GM19025 (cell line): ENCODE measurements at regions not wholly inside any gene's neighbourhood (a gene's known extent, or its start where the extent isn't known, plus 50 kb on each side); places are given as distances from the start of the nearest gene placed in this dataset.
"Not testable (repeated sequence)": the region's sequence is repeated elsewhere in the genome, so short reads cannot be mapped to it uniquely, and the experiment has no call there.

Source experiments
- ATAC-seq: cut with Tn5 transposase; IDR thresholded peaks from one replicate; pipeline ENCODE4 v1.9.1; 2021; ENCODE audit warnings: mild to moderate bottlenecking, low read depth, moderate library complexity; ENCODE audit not compliant: unreplicated experiment

DNA sequence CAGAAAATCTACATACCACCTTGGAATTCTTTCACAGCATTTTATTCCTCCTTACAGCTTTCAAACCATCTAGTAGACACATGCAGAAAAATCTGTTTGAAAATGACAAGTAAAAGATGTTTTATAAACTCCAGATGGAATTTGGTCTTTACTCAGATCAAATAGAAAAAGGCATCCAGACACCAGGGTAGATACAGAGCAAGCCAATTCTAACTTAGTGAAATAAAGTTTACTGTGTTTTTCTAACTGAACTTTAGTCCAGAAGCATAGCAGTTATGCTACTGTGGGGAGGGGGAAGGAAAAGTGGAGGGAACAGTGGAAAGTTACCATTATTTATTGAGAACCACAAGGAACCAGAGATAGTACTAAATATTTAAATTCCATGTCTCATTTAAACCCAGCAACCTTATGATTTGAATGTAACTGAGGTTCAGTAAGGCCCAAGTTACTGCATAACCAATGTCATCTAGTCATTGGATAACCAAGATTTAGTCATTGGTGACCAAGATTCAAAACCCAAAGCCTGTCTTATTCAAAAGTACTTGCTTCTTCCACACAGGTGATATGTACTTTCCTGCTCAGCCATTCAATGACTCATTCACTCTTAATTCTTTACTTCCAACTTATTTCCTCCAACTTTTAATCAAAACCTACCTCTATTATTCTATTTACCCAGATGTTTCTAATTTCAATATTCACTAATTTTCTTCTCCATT, 57.7 kb downstream of the RAD51AP2 start:
- ATAC-seq: no peak

DNA sequence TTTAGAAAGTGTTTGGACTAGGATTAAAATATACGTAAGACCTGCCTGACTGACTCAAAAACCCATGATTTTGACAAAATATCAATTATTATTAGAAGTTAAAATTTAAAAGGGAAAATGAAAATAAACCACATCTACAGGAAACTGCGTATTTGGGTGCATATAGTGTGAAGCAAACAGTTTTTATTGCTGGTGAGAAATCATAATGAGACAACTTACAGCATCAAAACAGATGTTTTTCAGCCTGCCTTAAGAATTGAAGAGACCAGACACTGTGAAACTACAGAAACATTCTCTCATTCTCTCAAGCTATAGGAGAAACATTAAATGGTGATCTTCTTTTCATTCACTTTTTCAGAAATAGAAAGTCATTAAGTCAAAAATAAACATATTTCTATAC, 62.9 kb downstream of the RAD51AP2 start:
- ATAC-seq: no peak

DNA sequence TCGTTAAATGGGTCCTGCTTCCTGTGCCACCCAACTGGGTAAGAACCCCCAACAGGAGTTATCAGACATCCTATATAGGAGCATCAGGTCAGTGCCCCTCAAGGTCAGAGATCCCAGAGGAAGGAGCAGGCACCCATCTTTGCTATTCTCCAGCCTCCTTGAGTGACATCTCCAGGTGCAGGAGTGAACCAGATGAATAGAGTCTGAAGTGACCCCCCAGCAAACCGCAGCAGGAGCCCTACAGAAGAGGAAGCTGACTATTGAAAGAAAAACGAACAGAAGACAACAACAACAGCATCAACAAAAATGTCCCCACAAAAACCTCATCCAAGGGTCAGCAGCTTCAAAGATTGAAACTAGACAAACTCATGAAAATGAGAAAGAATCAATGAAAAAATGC, 72.0 kb downstream of the RAD51AP2 start:
- not testable (repeated sequence) for ATAC-seq

DNA sequence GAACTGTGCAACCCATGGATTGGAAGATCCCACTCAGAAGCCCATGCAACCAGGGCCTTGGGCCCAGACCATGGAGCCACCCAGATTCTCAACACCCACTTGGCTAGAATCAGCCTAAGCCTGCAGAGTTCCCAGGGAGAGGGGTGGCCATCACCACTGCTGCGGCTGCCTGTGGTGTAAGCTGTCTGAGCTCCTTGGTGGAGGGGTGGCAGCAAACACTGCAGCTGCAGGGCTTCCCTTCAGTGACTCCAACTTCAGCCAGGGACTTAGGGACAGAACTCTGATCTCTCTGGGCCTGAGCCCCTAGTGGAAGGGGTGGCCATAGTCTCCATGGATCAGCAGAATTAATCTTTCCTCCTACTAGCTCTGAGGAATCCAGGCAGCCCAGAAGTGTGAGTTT, 72.5 kb downstream of the RAD51AP2 start:
- no peak for ATAC-seq

DNA sequence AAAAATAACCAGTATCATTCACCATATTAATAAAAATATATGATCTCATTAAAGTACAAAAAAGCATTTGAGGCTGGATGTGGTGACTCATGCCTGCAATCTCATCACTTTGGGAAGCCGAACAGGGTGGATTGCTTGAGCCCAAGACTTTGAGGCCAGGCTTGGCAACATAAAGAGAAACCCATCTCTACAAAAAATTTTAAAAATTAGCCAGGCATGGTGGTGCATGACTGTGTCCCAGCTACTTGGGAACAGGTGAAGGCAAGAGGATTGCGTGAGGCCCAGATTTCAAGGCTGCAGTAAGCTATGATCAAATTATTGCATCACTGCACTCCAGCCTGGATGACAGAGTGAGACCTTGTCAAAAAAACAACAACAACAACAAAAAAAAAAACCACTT, 75.9 kb downstream of the RAD51AP2 start:
- no peak for ATAC-seq

DNA sequence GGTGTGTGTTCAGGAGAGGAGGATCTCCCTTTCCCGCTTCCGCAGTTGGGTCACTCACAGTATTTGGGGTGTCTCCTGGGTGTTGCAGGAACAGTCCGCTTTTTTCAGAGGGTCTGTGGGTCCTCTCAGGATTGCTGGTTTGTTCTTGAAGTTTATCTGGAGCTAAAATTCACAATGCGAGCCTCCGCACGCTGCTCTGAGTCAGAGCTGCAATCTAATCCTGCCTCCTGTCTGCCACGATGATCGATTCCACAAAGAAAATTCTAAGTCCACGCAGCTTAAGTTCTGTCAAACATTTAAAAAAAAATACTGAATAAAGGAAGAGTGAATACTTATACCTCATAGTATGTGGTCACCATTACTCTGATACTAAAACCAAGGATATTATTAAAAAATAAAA, 76.5 kb downstream of the RAD51AP2 start:
- no peak for ATAC-seq

DNA sequence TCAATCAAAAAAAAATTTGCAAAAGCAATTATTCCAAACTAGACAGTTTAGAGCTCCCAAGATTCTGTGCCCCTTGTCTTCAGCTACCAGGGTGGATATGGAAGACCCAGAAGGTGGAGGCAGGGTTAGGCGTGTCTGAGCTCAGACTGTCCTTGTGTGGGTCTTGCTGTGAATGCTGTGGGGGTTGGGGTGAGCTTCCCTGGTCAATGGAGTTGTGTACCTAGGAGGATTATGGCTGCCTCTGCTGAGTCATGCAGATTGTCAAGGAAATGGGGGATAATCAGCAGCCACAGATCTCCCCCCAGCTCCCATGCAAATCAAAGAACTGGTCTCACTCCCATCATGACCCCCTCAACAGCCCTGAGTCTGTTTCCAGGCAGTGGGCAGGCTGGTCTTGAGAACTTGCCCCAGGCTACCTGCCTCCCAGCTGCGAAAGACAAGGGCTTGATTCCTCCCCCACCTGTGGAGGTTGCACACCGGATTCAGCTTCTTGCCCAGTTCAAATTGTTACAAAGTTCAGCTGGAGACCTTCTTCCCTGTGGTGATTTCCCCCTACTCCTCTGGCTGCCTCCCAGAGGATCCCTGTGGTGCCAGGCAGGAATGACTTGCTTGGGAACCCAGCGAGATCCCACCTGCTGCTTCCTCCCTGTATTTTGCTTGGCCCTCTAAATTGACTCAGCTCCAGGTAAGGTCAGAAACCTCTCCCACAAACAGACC, 77.0 kb downstream of the RAD51AP2 start:
- ATAC-seq: no peak

DNA sequence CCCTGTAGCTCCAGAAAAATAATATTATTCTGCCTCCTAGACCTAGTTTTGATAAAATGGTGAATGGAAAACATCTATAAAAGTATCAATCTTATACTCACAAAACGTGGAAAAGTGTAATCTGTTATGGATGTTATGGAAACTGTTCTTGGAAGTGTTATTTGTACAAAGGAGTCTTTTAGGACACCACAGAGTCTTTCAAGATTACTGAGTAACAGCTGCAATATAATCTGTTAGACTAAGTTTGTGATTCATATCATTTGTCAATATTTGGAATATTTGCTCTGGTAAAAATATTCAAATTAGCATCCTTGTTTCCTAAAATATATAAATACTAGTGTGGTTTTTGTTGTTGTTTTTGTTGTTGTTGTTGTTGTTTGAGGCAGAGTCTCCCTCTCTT, 87.9 kb downstream of the RAD51AP2 start:
- no peak for ATAC-seq

DNA sequence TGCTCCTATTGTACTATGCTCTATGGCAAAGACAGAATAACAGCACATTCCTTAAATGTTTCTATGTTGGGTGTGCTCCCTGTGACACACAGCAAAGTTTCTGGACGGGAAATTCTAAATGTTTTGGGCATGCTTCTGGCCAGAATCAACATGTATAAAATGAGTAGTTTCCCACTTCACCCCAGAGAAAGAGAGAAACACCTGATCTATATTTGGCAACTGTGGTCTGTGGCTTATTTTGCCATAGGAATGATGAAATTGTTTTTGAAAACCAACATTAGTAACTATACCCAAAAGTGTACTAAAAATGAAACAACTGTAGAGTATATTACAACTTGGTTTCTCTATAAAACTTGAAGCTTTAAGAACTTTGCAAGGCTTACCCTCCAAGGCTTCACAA, 89.1 kb downstream of the RAD51AP2 start:
- no peak for ATAC-seq

DNA sequence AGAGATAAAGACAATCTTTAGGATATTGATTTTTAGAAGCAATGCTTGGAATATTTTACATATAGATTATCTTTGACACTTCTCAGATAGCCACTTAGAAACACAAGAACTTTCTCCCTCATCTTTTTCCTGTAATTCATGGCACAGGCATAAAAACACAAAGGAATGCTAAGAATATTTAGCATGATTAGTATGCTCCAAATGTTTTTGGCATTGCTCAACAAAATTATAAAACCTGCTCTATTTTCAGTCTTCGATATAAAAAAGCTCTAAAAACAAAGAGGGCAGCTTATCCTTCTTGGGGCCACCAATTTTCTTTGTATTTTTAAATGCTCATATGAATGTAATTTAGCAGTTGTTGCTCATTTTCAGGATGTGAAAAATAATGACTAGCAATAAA, 90.8 kb downstream of the RAD51AP2 start:
- no peak for ATAC-seq

DNA sequence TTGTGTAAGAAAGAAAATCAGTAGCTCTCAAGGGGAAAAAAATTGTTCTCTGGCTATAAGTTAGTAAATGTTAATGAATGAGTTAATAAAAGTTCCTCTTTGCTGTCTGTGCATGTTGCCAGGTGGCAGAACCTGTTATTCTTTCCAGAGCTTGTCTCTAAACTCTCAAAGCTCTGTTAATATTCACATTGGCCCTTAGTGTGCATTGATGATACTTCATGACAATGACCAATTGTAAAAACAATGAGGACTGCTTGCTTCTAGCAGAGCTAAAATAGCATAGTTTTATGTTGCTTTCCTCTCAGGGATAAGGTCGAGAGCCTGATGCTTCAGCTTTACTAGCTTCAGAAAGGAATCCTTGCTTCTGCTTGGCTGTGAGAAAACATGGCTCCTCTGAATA, 91.5 kb downstream of the RAD51AP2 start:
- no peak for ATAC-seq

DNA sequence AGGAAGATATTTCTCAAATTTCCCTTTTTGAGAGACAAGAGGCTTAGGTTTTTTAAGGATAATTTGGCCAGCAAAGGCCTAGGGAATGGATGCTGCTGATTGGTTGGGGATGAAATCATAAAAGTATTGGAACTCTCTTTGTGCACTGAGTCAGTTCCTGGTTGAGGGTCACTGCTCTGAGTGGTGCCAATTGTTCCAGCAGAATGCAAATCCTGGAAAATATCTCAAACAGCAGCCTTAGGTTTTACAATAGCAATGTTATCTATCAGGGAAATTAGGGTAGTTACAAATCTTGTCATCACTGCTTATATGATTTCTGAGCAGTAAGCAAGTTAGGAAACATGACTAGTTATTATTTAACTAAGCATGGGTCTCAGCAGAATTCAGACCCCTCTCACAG, 96.2 kb downstream of the RAD51AP2 start:
- ATAC-seq: no peak

DNA sequence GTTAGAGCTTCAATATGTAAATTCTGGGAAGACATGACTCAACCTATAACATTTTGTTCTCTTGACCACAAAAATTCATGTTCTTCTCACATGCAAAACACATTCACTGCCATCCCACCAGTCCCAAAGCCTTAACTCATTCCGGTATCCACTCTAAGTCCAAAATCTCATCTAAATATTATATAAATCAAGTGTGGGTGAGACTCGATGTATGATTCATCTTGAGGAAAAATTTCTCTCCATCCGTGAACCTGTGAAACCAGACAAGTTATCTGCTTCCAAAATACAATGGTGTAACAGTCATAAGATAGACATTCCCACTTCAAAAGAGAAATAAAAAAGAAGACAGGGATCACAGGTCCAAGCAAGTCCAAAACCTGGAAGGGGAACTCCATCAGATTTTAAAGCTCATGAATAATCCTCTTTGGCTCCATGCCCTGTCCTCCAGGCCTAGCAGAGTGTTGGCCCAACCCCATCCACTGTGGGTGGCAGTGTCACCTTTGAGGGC, 101.3 kb downstream of the RAD51AP2 start:
- no peak for ATAC-seq

DNA sequence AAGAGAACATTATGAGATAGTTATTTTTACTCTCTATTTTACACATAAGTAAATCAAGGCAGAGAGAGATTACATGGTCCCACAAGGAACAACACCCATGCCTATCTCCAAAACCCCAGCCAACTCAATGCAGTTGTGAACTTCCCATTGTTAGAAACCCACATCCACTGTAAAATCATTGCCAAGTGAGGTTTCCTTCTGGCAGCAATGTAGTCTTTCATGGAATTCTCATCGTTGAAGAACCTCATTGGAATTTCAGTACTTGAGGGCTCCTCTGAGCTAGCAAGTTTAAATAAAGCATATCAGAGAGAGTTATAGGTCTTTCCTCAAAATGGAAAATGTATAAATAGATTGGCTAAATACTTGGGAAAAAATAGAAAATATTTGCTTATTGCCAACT, 105.2 kb downstream of the RAD51AP2 start:
- ATAC-seq: no peak

DNA sequence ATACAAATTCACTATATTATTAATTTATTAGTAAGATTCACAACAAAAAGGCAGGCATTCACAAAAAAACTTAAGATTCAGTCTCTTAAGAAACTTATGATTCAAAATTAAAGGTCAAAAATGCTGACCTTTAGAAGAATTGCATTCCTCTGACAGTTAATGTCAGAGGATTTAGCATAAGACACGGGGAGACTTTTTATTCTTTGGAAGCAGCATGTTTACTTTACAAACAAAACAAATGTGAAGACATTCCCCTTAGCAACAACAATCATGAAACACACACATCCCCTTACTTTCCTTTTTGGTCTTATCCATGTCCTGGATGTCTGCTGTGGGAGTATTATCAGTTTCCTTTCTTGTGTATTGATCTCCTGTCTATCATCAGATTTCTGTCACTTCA, 117.1 kb downstream of the RAD51AP2 start:
- no peak for ATAC-seq

DNA sequence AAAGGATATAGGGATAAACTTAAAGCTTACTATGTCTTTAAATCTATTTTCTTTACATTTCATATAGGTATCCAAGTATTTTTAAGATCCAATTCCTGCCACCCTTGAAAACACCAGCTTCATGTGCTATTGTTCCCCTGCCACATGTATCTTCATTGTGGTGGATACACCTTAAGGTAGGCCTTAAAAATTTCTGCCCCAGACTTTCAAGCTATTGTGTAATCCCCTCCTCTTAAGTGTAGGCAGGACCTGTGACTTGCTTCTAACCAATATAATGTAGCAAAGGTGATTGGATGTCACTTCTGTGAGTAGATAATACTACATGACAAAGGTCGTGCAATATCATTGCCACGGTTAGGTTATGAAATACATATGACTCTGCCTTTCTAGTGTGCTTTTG, 119.5 kb downstream of the RAD51AP2 start:
- no peak for ATAC-seq

DNA sequence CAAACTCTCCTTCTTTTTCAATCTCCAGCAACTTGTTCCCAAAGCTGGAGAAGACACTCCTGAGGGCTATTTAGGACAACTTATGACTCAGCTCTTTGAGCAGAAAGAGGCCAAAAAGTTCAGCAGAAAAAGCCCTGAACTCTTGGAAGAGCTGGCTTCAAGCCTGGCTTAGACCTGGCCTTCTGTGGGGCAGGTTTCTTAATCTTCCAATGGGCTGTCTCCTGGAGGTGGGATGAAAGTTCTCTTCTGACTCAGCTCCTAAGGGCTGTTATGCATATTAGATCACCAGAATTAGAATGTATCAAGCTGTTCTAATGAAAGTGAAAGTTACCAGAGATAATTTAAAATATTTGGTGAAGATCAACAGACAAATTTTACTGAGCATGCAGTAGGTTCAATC, 129.4 kb downstream of the RAD51AP2 start:
- no peak for ATAC-seq

DNA sequence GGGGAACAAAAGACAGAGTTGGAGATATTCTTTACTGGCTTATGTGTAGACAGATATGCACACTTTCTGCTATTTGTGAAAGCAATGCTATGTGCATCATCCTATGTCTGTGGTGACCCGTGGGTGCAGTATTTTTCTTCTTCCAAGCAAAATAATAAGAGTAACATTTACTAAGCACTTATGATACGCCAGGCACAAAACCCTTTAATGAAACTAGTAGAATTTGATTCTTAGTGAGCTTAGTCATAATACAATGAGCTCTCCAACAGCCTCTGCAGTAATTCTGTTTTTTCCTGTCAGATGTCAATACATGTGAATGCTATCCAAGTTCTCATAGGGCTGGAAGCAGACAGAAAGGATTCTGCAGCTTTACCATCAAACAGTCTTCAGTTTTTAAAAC, 130.6 kb downstream of the RAD51AP2 start:
- no peak for ATAC-seq

DNA sequence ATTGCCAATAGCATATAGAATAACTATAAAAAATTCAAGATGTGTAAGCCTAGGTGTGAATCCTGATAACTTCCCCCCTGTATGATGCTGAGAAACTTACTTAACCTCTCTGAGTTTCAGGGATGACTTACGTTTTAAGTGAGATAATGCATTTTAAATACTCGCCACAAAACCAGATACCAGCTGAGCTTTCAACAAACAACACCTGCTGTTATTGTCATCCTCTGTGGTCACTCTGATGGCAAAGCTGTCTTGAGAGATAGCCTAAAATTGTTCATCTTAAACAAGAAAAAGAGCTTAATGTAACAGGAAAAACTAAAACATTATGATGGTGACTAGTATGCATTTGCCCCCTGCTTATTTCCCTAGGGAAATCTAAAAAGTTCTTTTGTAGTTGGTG, 131.5 kb downstream of the RAD51AP2 start:
- ATAC-seq: no peak

DNA sequence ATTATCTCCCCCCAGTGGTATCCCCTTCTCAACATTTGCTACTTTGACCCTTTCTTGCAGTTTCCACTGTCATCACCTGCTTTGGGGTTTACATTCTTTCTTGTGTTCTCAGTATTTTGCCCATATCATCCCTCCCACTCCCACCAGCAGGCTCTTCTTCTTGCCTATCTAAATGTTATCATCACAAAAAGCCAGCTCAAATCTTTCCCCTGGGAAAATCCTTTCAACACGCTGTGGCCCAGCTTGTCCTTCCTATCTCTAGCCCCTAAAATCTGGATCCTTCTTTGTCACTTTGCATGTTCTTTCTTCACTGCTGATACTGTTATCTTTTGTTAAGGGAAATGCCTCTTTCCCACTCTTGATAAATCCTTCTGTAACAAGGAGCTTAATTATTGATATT, 138.2 kb downstream of the RAD51AP2 start:
- no peak for ATAC-seq

DNA sequence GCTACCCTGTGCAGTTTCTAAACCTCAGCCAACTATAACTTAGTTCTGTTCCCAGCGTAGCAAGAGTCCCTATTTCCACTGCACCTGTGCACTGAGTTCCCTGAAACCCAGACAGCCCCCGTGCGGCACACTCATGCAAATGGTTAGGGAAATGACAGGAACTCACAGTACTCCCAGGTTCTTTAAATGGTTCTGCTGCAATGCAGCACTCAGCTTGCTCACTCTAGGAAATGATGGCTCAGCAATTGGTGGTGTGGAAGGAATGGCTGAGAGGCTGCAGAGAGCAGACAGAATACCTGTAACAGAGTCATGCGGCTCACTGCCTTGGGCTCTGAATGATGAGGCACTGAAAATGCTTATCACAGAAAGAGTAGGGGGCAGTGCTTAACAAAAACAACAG, 143.0 kb downstream of the RAD51AP2 start:
- no peak for ATAC-seq

DNA sequence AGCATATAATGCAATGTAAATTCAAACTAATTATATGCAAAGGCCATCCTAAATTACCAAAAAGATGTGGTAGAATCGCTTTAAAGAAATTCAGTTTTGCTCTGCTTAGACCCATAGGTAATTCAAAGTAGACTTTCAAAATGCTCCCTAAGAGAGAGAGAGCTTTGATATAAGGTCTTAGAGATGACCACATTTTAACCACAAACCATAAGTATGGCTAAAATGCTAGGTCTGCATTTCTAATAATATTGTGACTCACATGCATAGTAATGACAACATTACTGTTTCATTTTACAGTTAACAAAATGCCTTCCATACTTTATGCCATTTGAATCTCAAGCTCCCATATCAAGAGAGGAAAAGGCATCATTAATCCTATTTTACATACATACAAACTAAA, 144.5 kb downstream of the RAD51AP2 start:
- no peak for ATAC-seq
